GM18505 (cell line): ENCODE measurements at regions not wholly inside any gene's neighbourhood (a gene's known extent, or its start where the extent isn't known, plus 50 kb on each side); places are given as distances from the start of the nearest gene placed in this dataset.

Source experiments
- ATAC-seq: cut with Tn5 transposase; IDR thresholded peaks from one replicate; pipeline ENCODE4 v1.9.1; 2021; ENCODE audit not compliant: unreplicated experiment
- POLR2A ChIP-seq: IDR thresholded peaks from 4 replicates; pipeline ENCODE4 v1.6.1; 2011; ENCODE audit warnings: borderline replicate concordance; ENCODE audit not compliant: insufficient read depth, insufficient read length; ENCODE audit errors: extremely low read depth

DNA sequence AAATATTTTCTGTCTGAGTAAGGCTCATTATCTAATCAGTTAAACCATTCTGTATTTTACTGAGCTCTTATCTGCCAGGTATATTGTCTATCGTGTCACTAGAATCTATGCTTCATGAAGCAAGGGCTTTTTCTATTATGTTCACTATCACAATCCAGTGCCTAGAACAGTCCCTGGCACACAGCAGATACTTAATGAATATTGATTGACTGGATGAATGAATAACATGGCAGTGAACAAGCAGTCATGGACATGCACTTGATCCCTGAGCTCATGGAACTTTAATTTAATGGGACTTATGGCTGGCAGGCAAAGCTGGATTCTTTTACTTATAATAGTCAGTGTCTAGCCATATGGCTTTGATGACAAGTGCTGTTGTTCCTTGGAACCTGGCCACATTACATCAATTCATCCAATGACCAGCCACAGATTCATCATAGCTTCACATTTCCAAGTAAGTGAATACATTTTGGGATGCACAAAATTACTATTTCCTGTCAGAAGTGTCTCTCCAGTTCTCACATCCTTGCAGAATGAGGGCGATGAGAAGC lies 214.8 kb downstream of the COG6 start:
- ATAC-seq = no peak
- TF ChIP-seq POLR2A = no peak

DNA sequence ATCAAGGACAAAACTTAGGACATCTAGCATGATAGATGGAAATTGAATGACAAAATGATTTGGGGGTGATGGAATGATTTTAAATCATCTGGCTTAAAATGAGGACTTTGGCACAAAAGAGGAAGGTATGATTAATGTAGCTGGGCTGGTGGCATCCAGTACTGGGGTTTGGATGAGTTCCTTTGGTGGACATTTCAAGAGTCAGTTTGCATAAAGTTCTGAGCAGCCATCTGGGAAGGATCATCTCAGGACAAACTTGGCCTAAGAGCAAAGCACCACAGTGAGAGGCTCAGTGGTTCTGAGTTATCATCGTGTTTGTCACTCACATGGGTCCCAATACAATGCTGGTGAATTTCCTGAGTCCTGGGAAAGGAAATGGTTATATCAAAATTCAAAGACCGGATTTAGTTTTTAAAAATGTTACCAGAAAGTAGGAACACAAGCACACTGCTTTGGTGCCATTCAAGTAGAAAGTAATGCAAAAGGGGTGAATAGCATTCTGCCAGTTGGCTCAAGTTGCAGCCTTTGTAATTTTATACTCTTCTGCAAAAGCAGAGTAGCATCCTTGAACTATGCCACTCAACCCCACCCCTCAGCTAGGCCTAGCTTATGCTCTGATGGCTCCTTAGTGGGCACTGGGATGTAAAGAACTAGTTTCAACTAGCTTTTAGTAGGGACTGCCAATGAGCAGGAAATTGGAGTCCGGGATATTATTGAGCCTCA lies 219.0 kb downstream of the COG6 start:
- no peak for TF ChIP-seq POLR2A
- ATAC-seq = no peak

DNA sequence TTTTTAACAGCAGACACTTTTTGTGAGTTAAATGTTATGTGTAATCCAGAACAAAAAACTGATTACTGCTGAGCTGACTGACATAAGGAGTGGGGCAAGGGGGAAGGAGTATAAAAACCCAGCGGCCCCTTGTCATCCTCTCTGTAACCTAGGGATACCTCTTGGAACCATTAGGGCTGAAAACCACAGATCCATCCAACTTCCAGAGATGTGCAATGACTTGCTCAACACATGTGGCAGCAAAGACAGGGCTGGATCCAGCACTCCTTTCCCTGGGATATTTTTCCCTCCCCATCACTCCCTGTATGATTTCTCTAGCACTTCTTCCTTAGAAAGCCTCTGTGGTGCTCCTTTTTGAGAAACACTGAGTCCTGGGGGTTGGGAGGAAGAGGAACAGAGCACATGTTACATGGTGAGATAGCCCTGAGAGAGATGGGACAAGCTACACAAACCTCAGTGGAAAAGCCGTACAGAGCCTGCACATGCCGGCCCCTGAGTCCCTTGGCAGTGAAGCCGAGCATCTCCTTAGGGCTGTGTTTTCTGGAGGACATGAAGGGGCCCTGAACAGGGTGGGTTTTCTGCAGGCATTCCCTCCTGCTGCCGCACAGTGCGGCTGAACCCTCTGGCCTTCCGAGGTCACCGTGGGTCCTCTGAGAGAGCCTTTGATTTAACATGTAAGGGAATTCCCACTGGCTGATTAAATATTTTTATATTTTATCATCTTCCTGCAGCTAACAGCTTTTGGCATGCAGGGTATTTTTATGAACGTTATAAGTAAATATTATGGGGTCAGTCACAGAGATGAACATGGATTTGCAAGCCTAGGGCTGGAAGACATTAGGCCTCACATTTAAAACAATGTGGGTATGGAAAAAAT lies 219.9 kb downstream of the COG6 start:
- TF ChIP-seq POLR2A = no peak

DNA sequence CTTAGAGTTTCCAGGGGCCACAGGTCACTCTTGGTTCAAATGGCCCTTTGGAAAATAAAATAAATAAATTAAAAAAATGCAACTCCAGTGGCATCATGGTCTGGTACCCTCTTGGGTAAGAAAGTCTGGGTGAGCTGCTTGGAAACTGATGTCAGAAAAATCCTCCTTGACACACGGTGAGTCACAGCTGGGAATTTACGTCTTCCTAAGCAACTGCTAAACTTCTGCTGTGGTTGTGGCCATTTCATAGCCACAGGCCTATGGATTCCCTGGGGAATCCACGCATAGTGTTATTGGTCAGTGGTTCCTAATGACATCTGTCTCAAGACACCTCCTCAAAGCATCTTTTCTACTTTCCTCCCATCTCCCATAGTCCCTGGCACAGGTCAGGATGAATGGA lies 220.8 kb downstream of the COG6 start:
- ATAC-seq = no peak

More for the DNA sequence above, 219.9 kb downstream of the COG6 start:
- no peak for ATAC-seq

DNA sequence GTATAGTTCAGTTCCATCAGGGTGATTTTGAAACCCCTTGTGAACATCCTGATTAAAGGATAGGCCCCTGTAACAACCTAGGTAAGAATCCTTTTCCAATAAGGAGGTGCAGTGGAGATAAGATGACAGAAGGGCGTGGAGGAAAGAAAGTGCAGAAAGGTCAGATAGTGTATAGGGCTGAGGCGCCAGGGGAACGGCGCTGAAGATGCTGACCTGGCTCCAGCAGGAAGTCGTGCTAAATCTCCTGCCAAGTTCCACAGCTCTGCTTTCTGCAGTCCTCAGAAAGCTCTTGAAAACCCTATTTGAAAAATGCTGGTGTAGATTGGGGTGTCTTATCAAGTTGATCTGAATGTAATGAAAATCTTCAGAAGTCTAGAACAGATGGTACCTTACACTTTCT lies 221.7 kb downstream of the COG6 start:
- TF ChIP-seq POLR2A = no peak
- ATAC-seq = no peak

More for the DNA sequence above, 220.8 kb downstream of the COG6 start:
- TF ChIP-seq POLR2A = no peak

DNA sequence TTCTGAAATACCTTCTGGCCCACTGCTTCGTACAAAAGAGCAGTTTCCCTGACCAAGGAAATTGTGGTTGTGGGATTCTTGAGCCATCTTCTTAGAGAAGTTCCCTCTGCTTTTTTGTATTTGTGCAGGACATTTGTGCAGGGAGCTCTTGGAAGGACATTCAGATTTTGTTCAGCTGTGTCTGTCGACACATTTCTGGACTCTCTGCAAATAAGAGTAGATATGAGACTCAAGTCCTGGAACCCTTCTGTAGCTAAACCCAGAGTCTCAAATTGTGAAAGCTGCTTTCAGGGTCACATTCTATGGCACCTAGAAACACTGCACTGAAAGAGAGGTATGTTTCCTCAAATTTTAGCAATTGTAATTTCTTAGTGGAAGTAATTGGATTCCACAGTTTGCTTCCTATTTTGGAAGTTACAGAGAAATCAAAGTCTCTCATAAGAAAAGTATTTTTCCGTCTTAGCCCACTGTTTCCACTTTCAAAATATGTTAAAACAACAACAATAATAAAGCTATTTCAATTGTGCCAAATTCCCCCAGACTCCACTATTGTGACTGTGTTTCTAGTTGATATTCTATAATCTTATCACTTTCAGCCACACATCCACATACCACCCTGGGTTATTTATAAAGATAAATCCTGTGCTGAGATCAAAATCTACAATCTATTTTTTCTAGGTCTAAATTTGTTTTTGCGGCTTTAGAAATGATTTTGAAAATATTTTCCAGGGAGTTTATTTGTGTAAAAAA lies 224.0 kb downstream of the COG6 start:
- ATAC-seq = no peak
- TF ChIP-seq POLR2A = no peak

DNA sequence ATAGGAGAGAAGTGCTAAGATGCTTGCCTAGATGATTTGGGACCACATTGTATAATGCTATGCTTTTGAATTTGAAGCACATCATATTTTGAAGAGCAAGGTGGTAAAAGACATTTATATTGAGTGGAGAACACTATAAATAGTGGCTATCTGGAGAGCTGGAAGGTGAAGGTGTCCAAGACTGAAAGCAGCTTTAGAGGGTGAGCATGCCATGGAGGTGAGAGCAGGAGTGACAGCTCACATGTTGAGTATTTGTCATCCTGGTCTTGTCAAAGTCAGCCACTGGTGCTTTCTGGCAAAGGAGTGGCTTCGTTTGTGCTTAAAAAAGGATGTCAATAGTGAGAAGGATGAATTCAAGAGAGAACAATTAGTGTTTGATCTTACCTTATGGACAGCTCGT lies 225.9 kb downstream of the COG6 start:
- ATAC-seq = no peak
- TF ChIP-seq POLR2A = no peak

DNA sequence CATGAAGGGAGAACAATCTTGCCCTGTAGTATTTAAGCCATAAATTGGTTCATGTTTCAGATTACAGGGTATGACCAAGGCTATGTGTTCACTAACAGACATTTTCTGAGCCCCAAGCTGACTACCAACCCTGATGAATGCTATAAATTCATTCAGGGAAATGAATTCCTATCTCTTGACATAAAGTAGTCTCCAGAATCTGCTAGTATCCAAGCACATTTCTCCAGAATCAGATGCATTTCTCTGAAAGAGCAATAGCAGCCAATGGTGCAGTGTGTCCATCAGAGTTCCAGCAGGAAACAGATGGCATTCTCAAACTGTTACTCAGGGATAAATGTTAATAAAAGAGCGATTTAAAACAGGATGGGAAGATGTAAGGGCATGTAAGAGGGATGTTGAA lies 226.4 kb downstream of the COG6 start:
- TF ChIP-seq POLR2A = no peak
- no peak for ATAC-seq

DNA sequence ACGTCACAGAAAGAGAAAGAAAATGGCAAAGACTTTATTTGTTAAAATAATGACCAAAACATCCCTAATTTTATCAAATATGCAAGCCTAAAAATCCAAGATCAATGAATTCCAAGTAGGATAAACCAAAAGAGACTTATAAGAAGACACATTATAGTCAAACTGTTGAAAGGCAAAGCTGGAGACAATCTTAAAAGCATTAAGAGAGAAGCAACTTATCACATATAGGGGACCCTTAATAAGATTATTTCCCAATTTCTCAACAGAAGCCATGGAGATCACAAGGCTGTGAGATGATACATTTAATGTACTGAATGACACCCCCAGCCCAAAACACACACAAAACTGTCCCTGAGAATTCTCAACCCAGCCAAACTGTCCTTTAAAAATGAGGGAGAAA lies 228.7 kb downstream of the COG6 start:
- no peak for ATAC-seq

DNA sequence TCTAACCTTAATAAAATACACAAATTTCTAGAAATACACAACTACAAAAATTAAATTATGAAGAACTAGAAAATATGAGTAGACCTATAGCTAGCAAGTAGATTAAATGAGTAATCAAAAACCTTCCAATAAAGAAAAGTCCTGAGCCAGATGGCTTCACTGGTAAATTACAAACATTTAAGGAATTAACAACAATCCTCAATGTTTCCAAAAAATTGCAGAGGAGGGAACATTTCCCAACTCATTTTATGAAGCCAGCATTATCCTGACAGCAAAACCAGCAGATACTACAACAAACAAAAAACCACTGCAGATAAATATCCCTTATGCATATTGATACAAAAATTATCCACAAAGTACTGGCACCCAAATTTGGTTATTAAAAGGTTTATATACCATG lies 230.9 kb downstream of the COG6 start:
- no peak for ATAC-seq
- TF ChIP-seq POLR2A = no peak

More for the DNA sequence above, 228.7 kb downstream of the COG6 start:
- TF ChIP-seq POLR2A = no peak

DNA sequence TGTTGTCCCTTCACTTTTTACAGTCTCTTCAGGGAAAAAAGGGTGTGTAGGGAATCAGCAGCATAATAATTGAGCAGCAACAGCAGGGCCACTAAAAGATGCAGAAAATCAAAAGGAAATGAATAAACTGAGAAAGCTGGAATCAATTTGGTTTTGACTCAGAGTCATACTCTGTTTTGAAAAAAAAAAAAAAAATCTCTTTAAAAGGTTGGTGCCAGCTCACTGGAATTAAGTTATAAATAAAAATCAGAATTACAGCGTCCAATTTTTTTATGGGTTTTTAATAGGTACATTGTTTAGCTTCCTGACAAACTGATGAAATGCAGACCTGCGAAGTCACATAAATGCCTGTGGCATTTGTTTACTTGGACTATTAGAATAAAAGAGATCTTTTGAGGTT lies 231.9 kb downstream of the COG6 start:
- TF ChIP-seq POLR2A = no peak
- ATAC-seq = no peak

DNA sequence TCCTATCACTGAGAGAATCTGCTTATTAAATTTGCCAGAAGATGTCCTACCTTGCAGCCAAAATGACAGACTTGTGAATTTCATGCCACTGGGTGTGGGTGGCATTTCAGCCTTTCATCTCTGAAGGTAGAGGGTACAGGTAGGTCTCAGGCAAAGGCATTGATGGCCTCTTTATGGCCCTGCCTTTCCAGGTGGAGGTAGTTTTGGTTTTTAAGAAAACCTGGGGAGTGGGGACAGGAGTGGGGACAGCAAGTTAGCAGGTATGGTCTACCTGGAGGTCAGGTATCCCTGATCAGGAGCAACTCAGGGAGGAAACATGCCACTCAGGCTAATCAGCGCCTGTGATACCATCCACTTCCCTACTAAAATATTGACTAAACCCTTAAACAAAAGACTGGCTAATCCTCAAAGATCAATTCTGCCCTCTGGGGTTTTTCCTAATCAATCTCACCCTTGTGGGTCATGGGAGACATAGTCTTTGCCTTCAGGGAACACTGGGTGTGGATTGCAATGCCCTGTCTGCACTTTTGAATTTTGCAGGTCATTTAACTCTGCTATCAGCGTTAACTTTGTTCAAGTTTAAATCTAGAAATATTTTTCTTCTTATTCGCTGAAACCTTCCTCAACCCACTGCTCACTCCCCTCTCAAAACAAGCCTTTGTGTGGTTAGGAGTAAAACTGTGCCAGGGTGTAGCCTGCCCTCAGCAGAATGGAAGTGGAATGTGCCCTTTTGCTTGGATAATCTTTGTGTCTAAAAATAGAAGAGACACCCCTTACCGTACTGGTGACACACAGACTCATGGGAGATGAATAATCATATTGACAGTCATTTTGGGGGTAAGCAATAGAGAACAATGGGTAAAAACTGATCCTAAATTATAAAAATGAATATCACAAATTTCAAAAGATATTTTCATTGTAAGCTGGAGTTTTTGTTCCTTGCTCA lies 233.7 kb downstream of the COG6 start:
- no peak for ATAC-seq
- TF ChIP-seq POLR2A = no peak
